H1 (cell line): ENCODE measurements at regions not wholly inside any gene's neighbourhood (a gene's known extent, or its start where the extent isn't known, plus 50 kb on each side); places are given as distances from the start of the nearest gene placed in this dataset.

Experiments
- CTCF ChIA-PET: fragments of 300-600 bp; sonication (Branson Sonifier 250); formaldehyde crosslinking; loops from one replicate; lab custom pipeline; 2021; ENCODE audit not compliant: partially characterized antibody; lab: Charles Lee
- POLR2A ChIA-PET: fragments of 300-600 bp; sonication (Branson Sonifier 250); formaldehyde crosslinking; loops from one replicate; lab custom pipeline; 2021; ENCODE audit warnings: inconsistent platforms; ENCODE audit not compliant: partially characterized antibody; lab: Charles Lee
- DNase-seq, 2 experiments: peaks; one replicate each; pipeline versions ENCODE4 v3.0.0 to v3.0.0-alpha.2; 2010 to 2022; ENCODE audit warnings: low spot score in 2 of 2, low read depth in 1 of 2, mixed read lengths in 1 of 2
- FAIRE-seq: peaks from 2 replicates; lab custom pipeline; 2011; peaks lifted over from hg19 to GRCh38; lab: Jason Lieb, UNC
- H2AFZ ChIP-seq: 2 replicates; pipeline ENCODE4 v1.8.1; 2012; ENCODE audit warnings: low read length, inconsistent platforms
- H2AK5ac ChIP-seq: 2 replicates; pipeline ENCODE4 v1.6.1; 2013; ENCODE audit warnings: low read depth, low read length
- H2BK120ac ChIP-seq: replicated peaks from 2 replicates; pipeline ENCODE3; 2013; ENCODE audit warnings: low read depth, low read length, inconsistent platforms
- H2BK12ac ChIP-seq: 2 replicates; pipeline ENCODE4 v1.6.1; 2013; ENCODE audit warnings: low read depth, low read length
- H2BK15ac ChIP-seq: 2 replicates; pipeline ENCODE4 v1.6.1; 2013; ENCODE audit warnings: low read length
- H2BK20ac ChIP-seq: 2 replicates; pipeline ENCODE4 v1.6.1; 2013; ENCODE audit warnings: low read length
- H2BK5ac ChIP-seq: 2 replicates; pipeline ENCODE4 v1.6.1; 2013; ENCODE audit warnings: low read depth, low read length
- H3K14ac ChIP-seq: 2 replicates; pipeline ENCODE4 v1.6.1; 2013; ENCODE audit warnings: inconsistent platforms; ENCODE audit not compliant: insufficient read length
- H3K18ac ChIP-seq: 2 replicates; pipeline ENCODE4 v1.6.1; 2013; ENCODE audit warnings: low read length; ENCODE audit errors: extremely low read depth
- H3K23ac ChIP-seq: 2 replicates; pipeline ENCODE4 v1.6.1; 2013; ENCODE audit warnings: inconsistent platforms; ENCODE audit not compliant: insufficient read length
- H3K23me2 ChIP-seq: 2 replicates; pipeline ENCODE4 v1.6.1; 2013; ENCODE audit warnings: low read depth, low read length
- H3K27ac ChIP-seq: 2 replicates; pipeline ENCODE4 v1.6.1; 2011; ENCODE audit warnings: low read depth, low read length, inconsistent platforms
- H3K27me3 ChIP-seq, 4 experiments: replicated peaks in 1 of 4; 1 replicate in 1 of 4; 2 replicates in 3 of 4; pipeline versions ENCODE4 v1.6.1 to v1.8.1; 2011 to 2013; ENCODE audit warnings: low read length in 3 of 4, mild to moderate bottlenecking in 3 of 4, inconsistent platforms in 2 of 4, mixed read lengths in 2 of 4, moderate library complexity in 1 of 4; ENCODE audit not compliant: control insufficient read depth in 3 of 4, insufficient read depth in 3 of 4; ENCODE audit errors: extremely low read depth in 1 of 4
- H3K36me3 ChIP-seq, 4 experiments: 2 replicates each; pipeline versions ENCODE4 v1.6.1 to v1.8.1; 2011 to 2013; ENCODE audit warnings: mild to moderate bottlenecking in 4 of 4, low read length in 3 of 4, moderate library complexity in 2 of 4, control low read depth in 1 of 4, inconsistent platforms in 1 of 4; ENCODE audit not compliant: insufficient read depth in 4 of 4, control insufficient read depth in 2 of 4
- H3K4ac ChIP-seq: replicated peaks from 2 replicates; pipeline ENCODE3; 2013; ENCODE audit warnings: low read length, low read depth, mixed read lengths, inconsistent platforms; ENCODE audit not compliant: insufficient read length
- H3K4me1 ChIP-seq, 4 experiments: replicated peaks in 1 of 4; 1 replicate in 1 of 4; 2 replicates in 3 of 4; pipeline versions ENCODE4 v1.6.1 to v1.8.1; 2011 to 2013; ENCODE audit warnings: low read length in 3 of 4, inconsistent platforms in 2 of 4, mixed read lengths in 1 of 4; ENCODE audit not compliant: insufficient read depth in 4 of 4, control insufficient read depth in 3 of 4
- H3K4me2 ChIP-seq, 2 experiments: 2 replicates each; pipeline versions ENCODE4 v1.6.1 to v1.8.1; 2011 to 2013; ENCODE audit warnings: low read depth in 2 of 2, low read length in 2 of 2, control low read depth in 1 of 2, inconsistent platforms in 1 of 2, mild to moderate bottlenecking in 1 of 2; ENCODE audit not compliant: insufficient read depth in 1 of 2
- H3K4me3 ChIP-seq, 4 experiments: fragments of 200-600, 300-600 bp in 1 of 4; sonication (generic), shearing (Covaris generic), sonication (Bioruptor Twin) in 1 of 4; 2 replicates each; pipeline versions ENCODE4 v1.5.1 to v1.8.1; 2011 to 2016; ENCODE audit warnings: low read length in 4 of 4, low read depth in 3 of 4, control low read depth in 2 of 4, inconsistent platforms in 2 of 4, mild to moderate bottlenecking in 2 of 4, mixed read lengths in 1 of 4, moderate library complexity in 1 of 4; ENCODE audit not compliant: insufficient read depth in 2 of 4; ENCODE audit errors: extremely low read depth in 1 of 4
- H3K56ac ChIP-seq: replicated peaks from 2 replicates; pipeline ENCODE3; 2013; ENCODE audit warnings: low read depth, mild to moderate bottlenecking, mixed read lengths, low read length, inconsistent platforms; ENCODE audit not compliant: insufficient read length
- H3K79me1 ChIP-seq: 2 replicates; pipeline ENCODE4 v1.6.1; 2013; ENCODE audit warnings: low read depth, low read length, control low read depth
- H3K79me2 ChIP-seq, 2 experiments: 2 replicates each; pipeline versions ENCODE4 v1.6.1 to v1.8.1; 2012 to 2013; ENCODE audit warnings: low read length in 2 of 2, mild to moderate bottlenecking in 2 of 2, inconsistent platforms in 1 of 2; ENCODE audit not compliant: insufficient read depth in 2 of 2, control insufficient read depth in 1 of 2
- H3K9ac ChIP-seq, 4 experiments: replicated peaks in 1 of 4; 1 replicate in 1 of 4; 2 replicates in 3 of 4; pipeline versions ENCODE4 v1.6.1 to v1.8.1; 2011 to 2013; ENCODE audit warnings: low read depth in 3 of 4, low read length in 3 of 4, control low read depth in 2 of 4, mild to moderate bottlenecking in 2 of 4, moderate library complexity in 2 of 4, inconsistent platforms in 1 of 4; ENCODE audit errors: extremely low read depth in 1 of 4
- H3K9me3 ChIP-seq, 2 experiments: 2 replicates each; pipeline versions ENCODE4 v1.6.1 to v1.8.1; 2012 to 2013; ENCODE audit warnings: mild to moderate bottlenecking in 2 of 2, moderate library complexity in 2 of 2, control low read depth in 1 of 2, inconsistent platforms in 1 of 2, low read depth in 1 of 2, low read length in 1 of 2, mixed read lengths in 1 of 2; ENCODE audit not compliant: insufficient read depth in 2 of 2
- H4K20me1 ChIP-seq, 2 experiments: replicated peaks in 1 of 2; 2 replicates each; pipeline versions ENCODE3 to v1.8.1; 2011 to 2013; ENCODE audit warnings: inconsistent platforms in 2 of 2, low read length in 2 of 2, mild to moderate bottlenecking in 1 of 2; ENCODE audit not compliant: insufficient read depth in 2 of 2, control insufficient read depth in 1 of 2
- H4K5ac ChIP-seq: 2 replicates; pipeline ENCODE4 v1.6.1; 2013; ENCODE audit warnings: low read length, low read depth, mixed read lengths, inconsistent platforms; ENCODE audit not compliant: insufficient read length
- H4K8ac ChIP-seq: 2 replicates; pipeline ENCODE4 v1.8.0; 2013; ENCODE audit warnings: mild to moderate bottlenecking, moderate library complexity, low read length, inconsistent platforms; ENCODE audit not compliant: insufficient read depth; ENCODE audit errors: extremely low read depth
- H4K91ac ChIP-seq: replicated peaks from 2 replicates; pipeline ENCODE3; 2013; ENCODE audit warnings: low read length, mixed read lengths, inconsistent platforms; ENCODE audit not compliant: insufficient read length
- GABPA ChIP-seq: IDR thresholded peaks from 2 replicates; pipeline ENCODE4 v1.6.1; 2011; ENCODE audit warnings: mild to moderate bottlenecking, low read length, moderate library complexity, borderline replicate concordance; ENCODE audit not compliant: insufficient read depth
- MAFK ChIP-seq: IDR thresholded peaks from 2 replicates; pipeline ENCODE4 v1.6.1; 2012; ENCODE audit warnings: low read depth, mild to moderate bottlenecking, improper control_type of control experiment, low read length
- SAP30 ChIP-seq: fragments of 300-600 bp; sonication (generic); IDR thresholded peaks from 2 replicates; pipeline ENCODE4 v1.7.1; 2012; ENCODE audit warnings: low read length, moderate library complexity, mild to moderate bottlenecking, inconsistent platforms; ENCODE audit not compliant: insufficient read depth, insufficient replicate concordance
- SIX5 ChIP-seq: IDR thresholded peaks from 2 replicates; pipeline ENCODE4 v1.6.1; 2011; ENCODE audit warnings: mild to moderate bottlenecking, low read depth, low read length
- SP2 ChIP-seq: IDR thresholded peaks from 2 replicates; pipeline ENCODE4 v1.6.1; 2012; ENCODE audit warnings: mild to moderate bottlenecking, low read length, inconsistent platforms
- SP4 ChIP-seq: IDR thresholded peaks from 2 replicates; pipeline ENCODE4 v1.6.1; 2012; ENCODE audit warnings: low read length, inconsistent platforms
- TBP ChIP-seq: IDR thresholded peaks from 2 replicates; pipeline ENCODE4 v1.6.1; 2011; ENCODE audit warnings: low read depth, low read length, improper control_type of control experiment

DNA sequence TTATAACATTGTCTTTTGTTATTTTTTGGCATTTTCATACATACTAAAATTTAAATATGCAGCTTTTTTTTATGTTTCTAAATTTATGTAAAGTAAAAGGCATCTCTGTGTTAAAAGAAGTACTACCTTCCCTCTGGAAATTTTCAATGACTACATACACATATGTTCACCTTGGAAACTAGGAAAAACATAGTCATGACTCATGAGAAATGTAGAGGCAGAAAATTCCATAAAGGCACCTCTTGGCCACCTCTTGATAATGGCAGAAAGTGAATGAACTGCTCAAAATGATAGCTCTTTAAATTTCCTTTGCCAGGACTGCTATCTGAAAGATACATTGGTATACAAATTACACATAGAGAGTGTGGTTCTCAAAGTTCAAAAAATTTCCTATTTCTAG, 889.1 kb upstream of the ZEB2 start:
- Histone ChIP-seq H2BK5ac (no peak overlapping the region), H3K4me1 (no peaks in the 10 kb centered on the region), H3K79me2 (no peaks in the 10 kb centered on the region), H2AFZ (no peak overlapping the region), H3K27ac (no peak overlapping the region), H3K9me3 (no peaks in the 10 kb centered on the region), H2BK20ac (no peak overlapping the region), H3K4ac (no peak overlapping the region), H4K8ac (no peak overlapping the region), H2BK12ac (no peak overlapping the region), H2BK15ac (no peak overlapping the region), H3K4me3 (no peak overlapping the region), H3K36me3 (no peaks in the 10 kb centered on the region), H3K14ac (no peak overlapping the region), H2BK120ac (no peak overlapping the region), H3K18ac (no peak overlapping the region), H4K5ac (no peak overlapping the region), H3K79me1 (no peaks in the 10 kb centered on the region), H3K56ac (no peak overlapping the region), H3K23ac (no peak overlapping the region), H3K27me3 (peaks cover 0 to 2% (median 0%) of the 10 kb centered on the region in 4 experiments; a peak in 1 of 7 replicates), H4K20me1 (no peaks in the 10 kb centered on the region), H3K4me2 (no peak overlapping the region), H4K91ac (no peak overlapping the region), H2AK5ac (no peak overlapping the region), H3K9ac (no peak overlapping the region), H3K23me2 (no peaks in the 10 kb centered on the region)
- TF ChIP-seq SAP30 (no peak), TBP (no peak), SP2 (no peak), SIX5 (no peak), SP4 (no peak), GABPA (no peak), MAFK (no peak)
- ChIA-PET CTCF (no interaction called here), POLR2A (no interaction called here)
- DNase-seq = no peak
- no peak for FAIRE-seq
